Mesenchymal stem cell (in vitro differentiated cells and primary cell): ENCODE measurements at regions not wholly inside any gene's neighbourhood (a gene's known extent, or its start where the extent isn't known, plus 50 kb on each side); places are given as distances from the start of the nearest gene placed in this dataset.

Experiments used
- DNase-seq: peaks from one replicate; pipeline ENCODE4 v3.0.0-alpha.2; 2013
- H2AFZ ChIP-seq: one replicate; pipeline ENCODE4 v1.6.1; 2013; ENCODE audit warnings: low read depth, mild to moderate bottlenecking, control low read depth, inconsistent platforms, low read length, moderate library complexity
- H2AK5ac ChIP-seq: 2 replicates; pipeline ENCODE4 v1.6.1; 2013; ENCODE audit warnings: low read length, moderate library complexity, mild to moderate bottlenecking, inconsistent platforms; ENCODE audit not compliant: severe bottlenecking
- H2BK120ac ChIP-seq: one replicate; pipeline ENCODE4 v1.6.1; 2013; ENCODE audit warnings: low read depth, mild to moderate bottlenecking, inconsistent platforms, low read length, moderate library complexity
- H2BK12ac ChIP-seq, 2 experiments: one replicate each; pipeline ENCODE4 v1.6.1; 2013; ENCODE audit warnings: inconsistent platforms in 2 of 2, low read length in 2 of 2, mild to moderate bottlenecking in 2 of 2, moderate library complexity in 2 of 2, control low read depth in 1 of 2
- H2BK15ac ChIP-seq: one replicate; pipeline ENCODE4 v1.6.1; 2013; ENCODE audit warnings: mild to moderate bottlenecking, low read depth, inconsistent platforms; ENCODE audit not compliant: poor library complexity, severe bottlenecking
- H2BK5ac ChIP-seq: 2 replicates; pipeline ENCODE4 v1.6.1; 2013; ENCODE audit warnings: low read depth, mild to moderate bottlenecking, low read length, control low read depth, inconsistent platforms; ENCODE audit not compliant: poor library complexity, severe bottlenecking
- H3K14ac ChIP-seq, 2 experiments: one replicate each; pipeline ENCODE4 v1.6.1; 2013; ENCODE audit warnings: inconsistent platforms in 2 of 2, low read length in 2 of 2, control low read depth in 1 of 2, mild to moderate bottlenecking in 1 of 2, moderate library complexity in 1 of 2
- H3K18ac ChIP-seq, 2 experiments: one replicate each; pipeline ENCODE4 v1.6.1; 2013; ENCODE audit warnings: inconsistent platforms in 2 of 2, low read length in 2 of 2, control low read depth in 1 of 2, low read depth in 1 of 2, mild to moderate bottlenecking in 1 of 2
- H3K23ac ChIP-seq, 2 experiments: one replicate each; pipeline ENCODE4 v1.6.1; 2013; ENCODE audit warnings: inconsistent platforms in 2 of 2, low read length in 2 of 2, mild to moderate bottlenecking in 2 of 2, moderate library complexity in 2 of 2, control low read depth in 1 of 2
- H3K27ac ChIP-seq: 2 replicates; pipeline ENCODE4 v1.5.1; 2013; ENCODE audit warnings: mild to moderate bottlenecking, moderate library complexity, low read length, control low read depth, inconsistent platforms; ENCODE audit not compliant: poor library complexity, severe bottlenecking
- H3K27me3 ChIP-seq, 2 experiments: 2 replicates each; pipeline versions ENCODE4 v1.6.1 to v1.7.0; 2013; ENCODE audit warnings: low read length in 2 of 2, mild to moderate bottlenecking in 2 of 2, moderate library complexity in 2 of 2, control low read depth in 1 of 2, inconsistent platforms in 1 of 2; ENCODE audit not compliant: control insufficient read depth in 1 of 2, insufficient read depth in 1 of 2
- H3K36me3 ChIP-seq, 2 experiments: 2 replicates each; pipeline versions ENCODE4 v1.6.1 to v1.7.0; 2013; ENCODE audit warnings: low read length in 2 of 2, control low read depth in 1 of 2, inconsistent platforms in 1 of 2, low read depth in 1 of 2, mild to moderate bottlenecking in 1 of 2; ENCODE audit not compliant: insufficient read depth in 2 of 2, control insufficient read depth in 1 of 2
- H3K4ac ChIP-seq, 2 experiments: one replicate each; pipeline ENCODE4 v1.6.1; 2013; ENCODE audit warnings: inconsistent platforms in 2 of 2, low read length in 2 of 2, mild to moderate bottlenecking in 2 of 2, moderate library complexity in 2 of 2, control low read depth in 1 of 2, low read depth in 1 of 2
- H3K4me1 ChIP-seq: 2 replicates; pipeline ENCODE4 v1.6.1; 2013; ENCODE audit warnings: low read depth, low read length, control low read depth; ENCODE audit not compliant: control insufficient read depth, insufficient read depth
- H3K4me2 ChIP-seq: 2 replicates; pipeline ENCODE4 v1.6.1; 2013; ENCODE audit warnings: low read length, mild to moderate bottlenecking, inconsistent platforms; ENCODE audit not compliant: poor library complexity, severe bottlenecking
- H3K4me3 ChIP-seq, 2 experiments: 2 replicates each; pipeline versions ENCODE4 v1.5.1 to v1.7.0; 2013; ENCODE audit warnings: low read length in 2 of 2, mild to moderate bottlenecking in 2 of 2, control low read depth in 1 of 2, low read depth in 1 of 2; ENCODE audit not compliant: insufficient read depth in 1 of 2
- H3K79me1 ChIP-seq: replicated peaks from 2 replicates; pipeline ENCODE4 v1.6.1; 2013; ENCODE audit warnings: mild to moderate bottlenecking, control low read depth, low read length, inconsistent platforms; ENCODE audit not compliant: poor library complexity, severe bottlenecking
- H3K9ac ChIP-seq: 2 replicates; pipeline ENCODE4 v1.7.0; 2013; ENCODE audit warnings: mild to moderate bottlenecking, low read length, moderate library complexity
- H3K9me3 ChIP-seq: 2 replicates; pipeline ENCODE4 v1.7.0; 2013; ENCODE audit warnings: mild to moderate bottlenecking, low read length; ENCODE audit not compliant: control insufficient read depth
- H4K8ac ChIP-seq: one replicate; pipeline ENCODE4 v1.6.1; 2013; ENCODE audit warnings: inconsistent platforms, mild to moderate bottlenecking, low read length, moderate library complexity
- H4K91ac ChIP-seq: one replicate; pipeline ENCODE4 v1.6.1; 2013; ENCODE audit warnings: mild to moderate bottlenecking, low read length, inconsistent platforms
- WGBS: methylation state at CpG from one replicate; pipeline ENCODE4 v1.1.7; 2013; ENCODE audit warnings: mixed read lengths; 5-methylcytosine and 5-hydroxymethylcytosine counted together

- no peak overlapping the region for H3K27ac ChIP-seq
- no peak overlapping the region for H4K8ac ChIP-seq
- no peak overlapping the region for H2AK5ac ChIP-seq
- no peak overlapping the region for H2BK120ac ChIP-seq
- no peaks in the 10 kb centered on the region for H3K79me1 ChIP-seq
- H3K18ac ChIP-seq, result no peak overlapping the region
- H3K4ac ChIP-seq, result no peak overlapping the region
- H3K4me3 ChIP-seq, result no peak overlapping the region
- H2BK15ac ChIP-seq, result no peak overlapping the region
- H4K91ac ChIP-seq, result no peak overlapping the region
- H3K14ac ChIP-seq, result no peak overlapping the region
- H3K9ac ChIP-seq, result no peak overlapping the region
- no peak overlapping the region for H2BK12ac ChIP-seq
- 73% methylated on average over 13 of the region's 13 CpGs for WGBS
- H2BK5ac ChIP-seq, result no peak overlapping the region
- peaks cover 72 to 73% of the 10 kb centered on the region in 2 experiments for H3K27me3 ChIP-seq
- no peak overlapping the region for H2AFZ ChIP-seq
- H3K36me3 ChIP-seq, result no peaks in the 10 kb centered on the region
- H3K4me2 ChIP-seq, result no peak overlapping the region
- peaks cover 2% of the 10 kb centered on the region for H3K4me1 ChIP-seq
- no peak for DNase-seq
- no peaks in the 10 kb centered on the region for H3K9me3 ChIP-seq
- H3K23ac ChIP-seq, result no peak overlapping the region
Measured at GRCh38 chr20:63096681-63097335, 90.0 kb upstream of the BHLHE23 start.

- no peak overlapping the region for H3K4ac ChIP-seq
- no peak overlapping the region for H2BK12ac ChIP-seq
- H3K9me3 ChIP-seq, result no peaks in the 10 kb centered on the region
- no peak overlapping the region for H4K91ac ChIP-seq
- 80% methylated on average over 21 of the region's 21 CpGs for WGBS
- DNase-seq, result no peak
- no peak overlapping the region for H2BK120ac ChIP-seq
- no peak overlapping the region for H2BK15ac ChIP-seq
- no peak overlapping the region for H3K4me2 ChIP-seq
- H3K4me1 ChIP-seq, result no peaks in the 10 kb centered on the region
- no peaks in the 10 kb centered on the region for H3K36me3 ChIP-seq
- no peak overlapping the region for H2AK5ac ChIP-seq
- H4K8ac ChIP-seq, result no peak overlapping the region
- no peaks in the 10 kb centered on the region for H3K79me1 ChIP-seq
- no peak overlapping the region for H3K23ac ChIP-seq
- H3K27me3 ChIP-seq, result peaks cover 64 to 73% of the 10 kb centered on the region in 2 experiments
- no peak overlapping the region for H2AFZ ChIP-seq
- H3K27ac ChIP-seq, result no peak overlapping the region
- no peak overlapping the region for H3K14ac ChIP-seq
- H3K18ac ChIP-seq, result no peak overlapping the region
- H3K9ac ChIP-seq, result no peak overlapping the region
- H2BK5ac ChIP-seq, result no peak overlapping the region
- no peak overlapping the region for H3K4me3 ChIP-seq
Measured at GRCh38 chr20:63095718-63096654, 89.2 kb upstream of the BHLHE23 start.

- no peak overlapping the region for H3K18ac ChIP-seq
- H4K8ac ChIP-seq, result no peak overlapping the region
- H3K23ac ChIP-seq, result peak overlapping the region in 1 of 2 experiments; percentile 37
- H3K4me2 ChIP-seq, result no peak overlapping the region
- H2AFZ ChIP-seq, result no peak overlapping the region
- no peak overlapping the region for H3K9ac ChIP-seq
- H2BK15ac ChIP-seq, result no peak overlapping the region
- H3K14ac ChIP-seq, result no peak overlapping the region
- no peaks in the 10 kb centered on the region for H3K9me3 ChIP-seq
- no peak overlapping the region for H2BK12ac ChIP-seq
- H3K27me3 ChIP-seq, result peaks cover 58 to 75% of the 10 kb centered on the region in 2 experiments
- WGBS, result 78% methylated on average over 22 of the region's 22 CpGs
- H3K36me3 ChIP-seq, result no peaks in the 10 kb centered on the region
- no peaks in the 10 kb centered on the region for H3K4me1 ChIP-seq
- H3K4ac ChIP-seq, result no peak overlapping the region
- no peak overlapping the region for H3K27ac ChIP-seq
- H2AK5ac ChIP-seq, result no peak overlapping the region
- H2BK5ac ChIP-seq, result no peak overlapping the region
- no peak for DNase-seq
- no peak overlapping the region for H4K91ac ChIP-seq
- no peak overlapping the region for H3K4me3 ChIP-seq
- no peaks in the 10 kb centered on the region for H3K79me1 ChIP-seq
- no peak overlapping the region for H2BK120ac ChIP-seq
Measured at GRCh38 chr20:63094767-63095499, 88.2 kb upstream of the BHLHE23 start.
